ENCODE measurements at regions not wholly inside any gene's neighbourhood (a gene's known extent, or its start where the extent isn't known, plus 50 kb on each side); places are given as distances from the start of the nearest gene placed in this dataset.

- TF ChIP-seq, protein P1, sequence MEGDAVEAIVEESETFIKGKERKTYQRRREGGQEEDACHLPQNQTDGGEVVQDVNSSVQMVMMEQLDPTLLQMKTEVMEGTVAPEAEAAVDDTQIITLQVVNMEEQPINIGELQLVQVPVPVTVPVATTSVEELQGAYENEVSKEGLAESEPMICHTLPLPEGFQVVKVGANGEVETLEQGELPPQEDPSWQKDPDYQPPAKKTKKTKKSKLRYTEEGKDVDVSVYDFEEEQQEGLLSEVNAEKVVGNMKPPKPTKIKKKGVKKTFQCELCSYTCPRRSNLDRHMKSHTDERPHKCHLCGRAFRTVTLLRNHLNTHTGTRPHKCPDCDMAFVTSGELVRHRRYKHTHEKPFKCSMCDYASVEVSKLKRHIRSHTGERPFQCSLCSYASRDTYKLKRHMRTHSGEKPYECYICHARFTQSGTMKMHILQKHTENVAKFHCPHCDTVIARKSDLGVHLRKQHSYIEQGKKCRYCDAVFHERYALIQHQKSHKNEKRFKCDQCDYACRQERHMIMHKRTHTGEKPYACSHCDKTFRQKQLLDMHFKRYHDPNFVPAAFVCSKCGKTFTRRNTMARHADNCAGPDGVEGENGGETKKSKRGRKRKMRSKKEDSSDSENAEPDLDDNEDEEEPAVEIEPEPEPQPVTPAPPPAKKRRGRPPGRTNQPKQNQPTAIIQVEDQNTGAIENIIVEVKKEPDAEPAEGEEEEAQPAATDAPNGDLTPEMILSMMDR (IDR thresholded peaks at IDR 0.05) = no peak
- no peak for TF ChIP-seq POLR2A (IDR thresholded peaks at IDR 0.05)
Observed at GRCh38 chr10:29163746-29164145, 125.1 kb upstream of the LYZL1 start.
